WTC11 (cell line): ENCODE measurements at regions not wholly inside any gene's neighbourhood (a gene's known extent, or its start where the extent isn't known, plus 50 kb on each side); places are given as distances from the start of the nearest gene placed in this dataset.

Experiments used
- ATAC-seq: fragments of 200-7000 bp; cut with Tn5 transposase; 2 replicates; pipeline ENCODE4 v1.10.0; 2021; ENCODE audit warnings: mild to moderate bottlenecking, moderate library complexity
- CTCF ChIA-PET: fragments of 300-600 bp; sonication (Branson Sonifier 250); formaldehyde crosslinking; loops from one replicate; lab custom pipeline; 2021; ENCODE audit warnings: antibody characterized with exemption; lab: Charles Lee
- POLR2A ChIA-PET: fragments of 350-600 bp; sonication (Branson Sonifier 250); formaldehyde crosslinking; loops from one replicate; lab custom pipeline; 2021; ENCODE audit warnings: antibody characterized with exemption; lab: Charles Lee
- DNase-seq: peaks from one replicate; pipeline ENCODE4 v3.0.0; 2021; ENCODE audit warnings: low spot score
- H3K27ac Mint-ChIP-seq: 2 replicates; pipeline ENCODE4 v1.8.0; 2021; ENCODE audit warnings: mixed read lengths
- H3K27me3 Mint-ChIP-seq: 2 replicates; pipeline ENCODE4 v1.8.0; 2021; ENCODE audit warnings: low read depth, mild to moderate bottlenecking, moderate library complexity, mixed read lengths
- H3K36me3 Mint-ChIP-seq: 2 replicates; pipeline ENCODE4 v1.8.0; 2021; ENCODE audit warnings: mixed read lengths
- H3K4me1 Mint-ChIP-seq: 2 replicates; pipeline ENCODE4 v1.8.0; 2022; ENCODE audit warnings: mixed read lengths
- H3K4me3 Mint-ChIP-seq: 2 replicates; pipeline ENCODE4 v1.8.0; 2021; ENCODE audit warnings: mild to moderate bottlenecking, moderate library complexity, mixed read lengths
- H3K9me3 Mint-ChIP-seq: 2 replicates; pipeline ENCODE4 v1.8.0; 2021; ENCODE audit warnings: mixed read lengths
- ELF4 ChIP-seq: sonication (generic); formaldehyde crosslinking; IDR thresholded peaks from 2 replicates; pipeline ENCODE4 v1.8.1; 2022; ENCODE audit warnings: low read depth, mild to moderate bottlenecking, moderate library complexity, missing genetic modification reagents
- EMX1 ChIP-seq: fragments of 250-450 bp; sonication (Bioruptor Pico); IDR thresholded peaks from 2 replicates; pipeline ENCODE4 v1.8.0; 2021; ENCODE audit warnings: mild to moderate bottlenecking
- FOXJ3 ChIP-seq: sonication (generic); formaldehyde crosslinking; IDR thresholded peaks from 2 replicates; pipeline ENCODE4 v1.9.0; 2021; ENCODE audit warnings: missing genetic modification reagents, mild to moderate bottlenecking, borderline replicate concordance
- JAZF1 ChIP-seq: fragments of 250-450 bp; sonication (Bioruptor Pico); IDR thresholded peaks from 2 replicates; pipeline ENCODE4 v1.9.0; 2021; ENCODE audit warnings: moderate library complexity, mild to moderate bottlenecking, inconsistent platforms
- MAX ChIP-seq: sonication (generic); formaldehyde crosslinking; IDR thresholded peaks from 2 replicates; pipeline ENCODE4 v1.8.0; 2022; ENCODE audit warnings: mild to moderate bottlenecking, missing genetic modification reagents
- NFATC4 ChIP-seq: fragments of 250-450 bp; sonication (Bioruptor Pico); IDR thresholded peaks from 2 replicates; pipeline ENCODE4 v1.9.0; 2021; ENCODE audit warnings: mild to moderate bottlenecking
- PRRX2 ChIP-seq: fragments of 250-450 bp; sonication (Bioruptor Pico); IDR thresholded peaks from 2 replicates; pipeline ENCODE4 v1.8.0; 2021; ENCODE audit warnings: mild to moderate bottlenecking
- RORB ChIP-seq: fragments of 250-450 bp; sonication (Bioruptor Pico); IDR thresholded peaks from 2 replicates; pipeline ENCODE4 v1.9.0; 2021; ENCODE audit warnings: mild to moderate bottlenecking
- STAT6 ChIP-seq: sonication (generic); formaldehyde crosslinking; conservative IDR thresholded peaks from 2 replicates; pipeline ENCODE4 v1.8.1; 2023; ENCODE audit warnings: mild to moderate bottlenecking, low read depth, missing genetic modification reagents, moderate library complexity
- ZBTB43 ChIP-seq: sonication (generic); formaldehyde crosslinking; IDR thresholded peaks from 2 replicates; pipeline ENCODE4 v1.8.1; 2023; ENCODE audit warnings: mild to moderate bottlenecking, missing genetic modification reagents
- ZNF138 ChIP-seq: sonication (generic); formaldehyde crosslinking; conservative IDR thresholded peaks from 2 replicates; pipeline ENCODE4 v1.8.1; 2022; ENCODE audit warnings: mild to moderate bottlenecking, moderate library complexity, missing genetic modification reagents
- ZNF317 ChIP-seq: sonication (generic); formaldehyde crosslinking; IDR thresholded peaks from 2 replicates; pipeline ENCODE4 v1.8.1; 2023; ENCODE audit warnings: low read depth, mild to moderate bottlenecking, moderate library complexity, missing genetic modification reagents, borderline replicate concordance
- TF ChIP-seq, protein P1 (sequence below): sonication (generic); formaldehyde crosslinking; IDR thresholded peaks from 2 replicates; pipeline ENCODE4 v1.8.1; 2022; ENCODE audit warnings: low read depth, missing genetic modification reagents, borderline replicate concordance
- TF ChIP-seq, protein P2 (sequence below): sonication (generic); formaldehyde crosslinking; IDR thresholded peaks from 2 replicates; pipeline ENCODE4 v1.8.0; 2022; ENCODE audit warnings: mild to moderate bottlenecking, missing genetic modification reagents
- TF ChIP-seq, protein P3 (sequence below): sonication (generic); formaldehyde crosslinking; IDR thresholded peaks from 2 replicates; pipeline ENCODE4 v1.8.1; 2022; ENCODE audit warnings: mild to moderate bottlenecking, missing genetic modification reagents, moderate library complexity, borderline replicate concordance
- TF ChIP-seq, protein P4 (sequence below): sonication (generic); formaldehyde crosslinking; IDR thresholded peaks from 2 replicates; pipeline ENCODE4 v1.8.0; 2022; ENCODE audit warnings: mild to moderate bottlenecking, missing genetic modification reagents

- Mint-ChIP-seq H3K9me3 (no peaks in the 10 kb centered on the region), H3K36me3 (no peaks in the 10 kb centered on the region), H3K27ac (no peak overlapping the region), H3K4me1 (no peaks in the 10 kb centered on the region), H3K27me3 (peaks cover 4% of the 10 kb centered on the region; the same call in 1 of the 2 replicates), H3K4me3 (no peak overlapping the region)
- DNase-seq (no peak), ATAC-seq (no peak)
- POLR2A ChIA-PET: no interaction called here
- TF ChIP-seq PRRX2 (no peak), STAT6 (CRISPR knock-in tag) (no peak), ELF4 (no peak), ZNF138 (CRISPR knock-in tag) (no peak), RORB (no peak), ZBTB43 (no peak), MAX (no peak), JAZF1 (no peak), ZNF317 (no peak), EMX1 (CRISPR knock-in tag) (no peak), FOXJ3 (CRISPR knock-in tag) (no peak)
- TF ChIP-seq, protein P1, sequence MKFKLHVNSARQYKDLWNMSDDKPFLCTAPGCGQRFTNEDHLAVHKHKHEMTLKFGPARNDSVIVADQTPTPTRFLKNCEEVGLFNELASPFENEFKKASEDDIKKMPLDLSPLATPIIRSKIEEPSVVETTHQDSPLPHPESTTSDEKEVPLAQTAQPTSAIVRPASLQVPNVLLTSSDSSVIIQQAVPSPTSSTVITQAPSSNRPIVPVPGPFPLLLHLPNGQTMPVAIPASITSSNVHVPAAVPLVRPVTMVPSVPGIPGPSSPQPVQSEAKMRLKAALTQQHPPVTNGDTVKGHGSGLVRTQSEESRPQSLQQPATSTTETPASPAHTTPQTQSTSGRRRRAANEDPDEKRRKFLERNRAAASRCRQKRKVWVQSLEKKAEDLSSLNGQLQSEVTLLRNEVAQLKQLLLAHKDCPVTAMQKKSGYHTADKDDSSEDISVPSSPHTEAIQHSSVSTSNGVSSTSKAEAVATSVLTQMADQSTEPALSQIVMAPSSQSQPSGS (CRISPR knock-in tag): no peak
- TF ChIP-seq, protein P2, sequence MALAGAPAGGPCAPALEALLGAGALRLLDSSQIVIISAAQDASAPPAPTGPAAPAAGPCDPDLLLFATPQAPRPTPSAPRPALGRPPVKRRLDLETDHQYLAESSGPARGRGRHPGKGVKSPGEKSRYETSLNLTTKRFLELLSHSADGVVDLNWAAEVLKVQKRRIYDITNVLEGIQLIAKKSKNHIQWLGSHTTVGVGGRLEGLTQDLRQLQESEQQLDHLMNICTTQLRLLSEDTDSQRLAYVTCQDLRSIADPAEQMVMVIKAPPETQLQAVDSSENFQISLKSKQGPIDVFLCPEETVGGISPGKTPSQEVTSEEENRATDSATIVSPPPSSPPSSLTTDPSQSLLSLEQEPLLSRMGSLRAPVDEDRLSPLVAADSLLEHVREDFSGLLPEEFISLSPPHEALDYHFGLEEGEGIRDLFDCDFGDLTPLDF: no peak
- TF ChIP-seq, protein P3, sequence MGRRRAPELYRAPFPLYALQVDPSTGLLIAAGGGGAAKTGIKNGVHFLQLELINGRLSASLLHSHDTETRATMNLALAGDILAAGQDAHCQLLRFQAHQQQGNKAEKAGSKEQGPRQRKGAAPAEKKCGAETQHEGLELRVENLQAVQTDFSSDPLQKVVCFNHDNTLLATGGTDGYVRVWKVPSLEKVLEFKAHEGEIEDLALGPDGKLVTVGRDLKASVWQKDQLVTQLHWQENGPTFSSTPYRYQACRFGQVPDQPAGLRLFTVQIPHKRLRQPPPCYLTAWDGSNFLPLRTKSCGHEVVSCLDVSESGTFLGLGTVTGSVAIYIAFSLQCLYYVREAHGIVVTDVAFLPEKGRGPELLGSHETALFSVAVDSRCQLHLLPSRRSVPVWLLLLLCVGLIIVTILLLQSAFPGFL (CRISPR knock-in tag): no peak
- CTCF ChIA-PET: interaction anchor here (0.6 to 1.1 kb wide), 2 partner anchors 134 to 159 kb away, joined by 3 read pairs; no protein-coding TSS in a partner anchor
Observed at GRCh38 chr11:116122697-116123472, 618.7 kb upstream of the CADM1 start.

DNA sequence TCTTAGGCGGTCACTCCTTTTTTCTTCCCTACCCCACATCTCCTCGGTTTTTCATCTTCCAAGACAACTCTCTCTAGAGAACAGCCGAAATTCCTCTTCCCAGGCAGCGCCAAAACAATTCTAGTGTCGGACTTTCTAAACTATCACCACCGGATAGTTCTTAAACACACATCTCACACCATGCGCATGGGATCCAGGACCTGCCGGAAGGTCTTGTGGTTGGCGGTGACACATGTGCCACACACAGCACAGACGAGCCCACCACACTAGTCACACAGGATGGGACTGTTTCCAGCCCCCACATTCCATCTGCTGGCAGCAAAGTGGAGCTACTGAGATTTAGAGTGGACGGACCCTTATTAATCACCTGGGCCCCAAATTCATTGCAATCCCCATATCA is 614.9 kb upstream of the CADM1 start:
- DNase-seq: no peak
- ChIA-PET POLR2A (no interaction called here), CTCF (interaction anchor here (0.5 kb wide), 1 partner anchor 505 kb away, joined by 3 read pairs; no protein-coding TSS in a partner anchor)
- ATAC-seq: no peak
- Mint-ChIP-seq H3K27ac (no peak overlapping the region), H3K9me3 (peaks cover 16% of the 10 kb centered on the region), H3K4me1 (no peaks in the 10 kb centered on the region), H3K36me3 (no peaks in the 10 kb centered on the region), H3K4me3 (no peak overlapping the region), H3K27me3 (peaks cover 26% of the 10 kb centered on the region)
- TF ChIP-seq NFATC4 (CRISPR knock-in tag): no peak
- TF ChIP-seq, protein P4, sequence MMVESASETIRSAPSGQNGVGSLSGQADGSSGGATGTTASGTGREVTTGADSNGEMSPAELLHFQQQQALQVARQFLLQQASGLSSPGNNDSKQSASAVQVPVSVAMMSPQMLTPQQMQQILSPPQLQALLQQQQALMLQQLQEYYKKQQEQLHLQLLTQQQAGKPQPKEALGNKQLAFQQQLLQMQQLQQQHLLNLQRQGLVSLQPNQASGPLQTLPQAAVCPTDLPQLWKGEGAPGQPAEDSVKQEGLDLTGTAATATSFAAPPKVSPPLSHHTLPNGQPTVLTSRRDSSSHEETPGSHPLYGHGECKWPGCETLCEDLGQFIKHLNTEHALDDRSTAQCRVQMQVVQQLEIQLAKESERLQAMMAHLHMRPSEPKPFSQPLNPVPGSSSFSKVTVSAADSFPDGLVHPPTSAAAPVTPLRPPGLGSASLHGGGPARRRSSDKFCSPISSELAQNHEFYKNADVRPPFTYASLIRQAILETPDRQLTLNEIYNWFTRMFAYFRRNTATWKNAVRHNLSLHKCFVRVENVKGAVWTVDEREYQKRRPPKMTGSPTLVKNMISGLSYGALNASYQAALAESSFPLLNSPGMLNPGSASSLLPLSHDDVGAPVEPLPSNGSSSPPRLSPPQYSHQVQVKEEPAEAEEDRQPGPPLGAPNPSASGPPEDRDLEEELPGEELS (CRISPR knock-in tag): no peak
